Renal cortex interstitium (tissue), 11 donors: ENCODE measurements at regions not wholly inside any gene's neighbourhood (a gene's known extent, or its start where the extent isn't known, plus 50 kb on each side); places are given as distances from the start of the nearest gene placed in this dataset.
"Not testable (repeated sequence)": the region's sequence is repeated elsewhere in the genome, so short reads cannot be mapped to it uniquely, and the experiment has no call there.

Experiments used
- DNase-seq, 11 donors: peaks; one replicate each; pipeline ENCODE4 v3.0.0-alpha.2; 2013; ENCODE audit warnings: low read depth in 9 of 11, low spot score in 4 of 11; ENCODE audit errors: extremely low read depth in 1 of 11

DNA sequence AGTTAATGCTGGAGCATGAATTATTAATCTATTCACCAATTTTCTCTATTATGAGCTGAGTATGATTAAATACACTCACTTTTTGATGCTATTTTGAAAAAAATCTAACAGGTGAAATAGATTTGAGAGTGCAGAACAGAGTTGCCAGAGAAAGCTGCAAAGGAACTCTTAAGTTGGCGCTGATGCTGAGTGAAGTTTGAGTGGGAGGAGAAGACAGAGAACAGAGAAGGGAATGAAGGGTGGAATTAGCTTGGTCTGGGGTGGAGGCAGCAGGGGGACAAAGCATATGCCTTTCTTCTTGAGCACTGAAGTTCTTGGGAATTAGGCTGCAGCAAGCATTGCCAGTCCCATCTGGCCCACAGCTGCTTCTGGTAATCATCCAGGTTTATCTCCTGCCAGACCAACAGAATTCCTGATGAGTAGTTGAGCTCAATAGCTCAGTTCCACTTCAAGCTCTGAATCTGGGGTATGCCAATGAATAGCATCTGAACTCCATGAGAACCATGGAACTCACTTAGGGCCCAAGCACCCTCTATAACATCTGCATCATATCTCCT lies 290.1 kb downstream of the HINT1 start:
- no peak for DNase-seq

DNA sequence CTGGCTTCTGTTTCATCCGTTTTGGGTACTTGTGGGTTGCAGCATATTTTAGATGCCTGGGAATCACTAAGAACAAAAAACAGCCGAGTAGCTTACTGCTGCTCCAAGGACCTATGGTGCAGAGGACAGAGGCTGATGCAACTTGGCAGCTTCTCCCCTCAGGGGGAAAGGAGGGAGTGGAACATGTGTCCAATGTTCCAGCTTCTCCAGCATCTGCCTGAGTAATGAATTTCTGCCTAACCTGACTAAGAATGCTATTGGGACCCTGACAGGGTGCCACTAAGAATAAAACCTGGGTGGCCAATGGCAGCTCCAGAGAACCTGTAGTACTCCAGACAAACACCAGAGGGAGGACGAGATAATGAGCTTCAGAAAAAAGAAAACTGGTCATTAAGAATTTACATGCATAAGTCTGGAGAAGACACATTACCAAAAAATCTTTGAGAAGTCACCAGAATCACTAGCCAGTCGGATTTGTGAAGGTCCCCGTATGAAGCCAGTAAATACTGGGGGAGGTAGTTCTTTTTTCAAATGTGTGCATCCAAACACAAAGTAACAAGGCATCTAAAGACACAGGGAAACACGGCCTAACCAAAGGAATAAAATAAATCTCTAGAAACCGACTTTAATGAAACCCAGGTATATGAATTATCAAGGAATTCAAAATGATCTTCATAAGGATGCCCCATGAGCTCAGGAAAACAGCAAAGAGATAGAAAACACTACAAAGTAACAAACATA lies 293.5 kb downstream of the HINT1 start:
- no peak for DNase-seq

DNA sequence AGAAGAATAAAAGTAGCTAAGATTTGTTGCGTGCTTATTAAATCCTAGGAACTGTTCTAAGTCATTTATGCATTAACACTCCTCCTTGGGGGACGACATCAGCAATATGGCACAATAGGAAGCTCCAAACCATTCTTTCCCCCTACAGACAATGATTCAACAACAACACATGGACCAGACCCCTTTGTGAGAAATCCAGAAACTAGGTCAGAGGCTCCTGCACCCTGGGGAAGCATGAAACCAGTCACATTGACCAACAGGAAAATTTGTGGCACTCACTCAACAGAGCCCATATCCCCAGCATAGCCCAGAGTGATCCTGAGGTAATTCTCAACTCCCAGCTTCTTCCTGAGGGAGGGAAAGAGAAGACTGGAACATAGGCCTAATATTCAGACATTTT lies 294.4 kb downstream of the HINT1 start:
- DNase-seq: no peak

DNA sequence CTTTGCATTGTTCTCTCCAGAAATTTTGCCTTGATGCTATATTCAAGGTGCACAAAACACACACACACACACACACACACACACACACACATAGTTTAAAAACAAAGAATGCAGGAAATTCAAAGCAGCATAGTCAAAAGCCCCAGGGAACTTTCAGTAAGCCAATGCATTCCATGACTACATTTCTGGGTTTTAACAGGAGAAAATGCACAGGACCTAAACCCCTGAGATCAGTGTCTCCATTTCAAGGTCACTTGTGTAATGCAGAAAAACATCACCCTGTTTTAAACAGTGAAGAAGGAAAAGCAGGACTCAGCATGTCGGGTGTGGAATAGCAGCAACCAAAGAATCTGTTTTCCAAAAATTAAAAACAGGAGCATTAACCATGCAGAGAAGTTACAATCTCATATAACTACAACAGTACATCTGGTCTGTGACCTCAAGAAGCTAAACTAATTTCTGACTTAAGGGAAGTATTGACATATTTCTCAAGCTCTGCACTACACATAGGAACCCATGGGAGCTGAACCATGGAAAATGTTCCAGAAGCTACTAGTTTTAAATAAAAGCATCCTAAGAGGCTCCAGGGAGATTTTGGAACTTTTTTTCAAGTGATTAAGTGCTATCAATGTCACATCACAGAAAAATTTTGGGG lies 296.7 kb downstream of the HINT1 start:
- DNase-seq: peak in 1 of 11 donors; percentile 9

DNA sequence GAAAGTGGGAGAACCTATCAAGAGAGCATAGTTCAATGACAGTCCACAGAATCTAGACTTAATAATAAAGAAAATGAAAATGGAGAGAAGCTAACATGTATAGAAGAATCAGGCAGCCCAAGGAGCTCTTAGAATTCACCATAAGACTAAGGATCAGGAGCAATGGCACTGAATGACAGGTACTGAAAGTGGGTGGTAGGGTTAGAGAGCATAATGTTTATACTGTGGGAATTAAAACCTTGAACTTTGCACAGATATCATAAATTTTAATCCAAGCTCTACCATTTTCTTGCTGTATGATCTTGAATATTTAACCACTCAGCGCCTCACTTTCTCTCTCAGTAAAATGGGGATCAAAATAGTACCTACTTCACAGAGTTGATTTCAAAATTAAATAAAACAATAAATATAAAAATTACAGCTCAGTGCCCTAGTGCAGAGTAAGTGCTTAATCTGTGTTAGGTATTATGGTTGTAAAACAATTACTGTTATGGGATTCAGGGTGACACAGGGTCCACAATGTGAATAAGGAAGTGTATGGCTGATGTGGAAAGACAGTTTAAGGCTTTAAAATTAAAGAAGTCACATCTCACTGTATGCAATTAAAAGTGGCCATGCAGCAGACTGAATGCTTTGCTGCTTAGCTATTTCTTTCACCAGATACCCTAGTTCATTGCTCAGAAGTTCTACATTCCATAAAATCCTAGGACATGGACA lies 319.8 kb downstream of the HINT1 start:
- no peak for DNase-seq

DNA sequence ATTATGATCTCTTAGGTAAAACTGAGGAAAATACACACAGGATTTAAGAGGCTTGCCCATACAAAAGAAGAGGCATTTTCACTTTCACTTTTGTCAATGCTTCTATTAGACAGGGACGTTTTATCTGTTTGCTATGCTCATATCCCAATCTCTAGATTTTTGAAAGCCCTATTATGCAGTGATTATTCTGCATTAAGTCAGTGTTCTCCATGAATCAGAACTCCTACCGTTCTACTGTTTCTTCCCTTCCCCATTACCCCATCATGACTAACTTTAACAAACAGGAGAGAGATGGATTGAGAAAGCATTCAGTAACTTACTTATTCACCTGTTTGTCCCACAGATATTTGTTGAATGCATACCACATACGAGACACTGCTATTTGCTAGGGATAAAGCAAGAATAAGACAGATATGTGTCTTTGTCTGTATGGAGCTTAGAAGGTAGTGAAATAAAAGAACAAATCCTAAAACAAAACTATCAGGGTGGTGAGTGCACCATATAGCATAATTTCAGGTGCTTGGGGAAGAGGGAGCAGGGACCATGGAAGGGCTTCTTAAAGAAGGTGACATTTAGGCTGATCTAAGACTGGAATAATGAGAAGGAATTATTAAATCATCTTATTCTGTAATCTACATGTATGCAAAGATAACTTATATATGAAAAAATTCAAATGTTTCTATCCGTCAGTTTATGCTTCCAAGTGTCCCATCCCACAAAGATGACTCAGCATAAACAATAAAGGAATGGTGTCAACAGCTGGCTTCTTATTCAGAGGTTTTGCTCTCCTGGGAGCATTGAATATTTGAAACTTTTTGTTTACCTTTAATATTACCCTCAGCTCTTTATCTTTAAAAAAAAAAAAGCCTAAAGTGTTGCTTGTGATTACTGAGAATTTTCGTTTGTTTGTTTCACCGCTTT lies 328.1 kb downstream of the HINT1 start:
- DNase-seq: no peak

DNA sequence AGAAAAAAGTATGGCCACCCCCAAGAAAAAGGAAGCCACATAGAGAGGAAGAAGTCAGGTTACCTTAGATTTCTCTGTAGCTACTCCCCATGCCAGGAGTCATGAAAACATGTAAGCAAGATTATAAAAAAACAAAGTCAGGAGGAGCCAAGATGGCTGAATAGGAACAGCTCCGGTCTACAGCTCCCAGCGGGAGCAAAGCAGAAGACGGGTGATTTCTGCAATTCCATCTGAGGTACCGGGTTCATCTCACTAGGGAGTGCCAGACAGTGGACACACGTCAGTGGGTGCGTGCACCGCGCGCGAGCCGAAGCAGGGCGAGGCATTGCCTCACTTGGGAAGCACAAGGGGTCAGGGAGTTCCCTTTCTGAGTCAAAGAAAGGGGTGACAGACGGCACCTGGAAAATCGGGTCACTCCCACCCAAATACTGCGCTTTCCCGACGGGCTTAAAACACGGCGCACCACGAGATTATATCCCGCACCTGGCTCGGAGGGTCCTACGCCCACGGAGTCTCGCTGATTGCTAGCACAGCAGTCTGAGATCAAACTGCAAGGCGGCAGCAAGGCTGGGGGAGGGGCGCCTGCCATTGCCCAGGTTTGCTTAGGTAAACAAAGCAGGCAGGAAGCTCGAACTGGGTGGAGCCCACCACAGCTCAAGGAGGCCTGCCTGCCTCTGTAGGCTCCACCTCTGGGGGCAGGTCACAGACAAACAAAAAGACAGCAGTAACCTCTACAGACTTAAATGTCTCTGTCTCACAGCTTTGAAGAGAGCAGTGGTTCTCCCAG lies 347.3 kb downstream of the HINT1 start:
- not testable (repeated sequence) for DNase-seq

DNA sequence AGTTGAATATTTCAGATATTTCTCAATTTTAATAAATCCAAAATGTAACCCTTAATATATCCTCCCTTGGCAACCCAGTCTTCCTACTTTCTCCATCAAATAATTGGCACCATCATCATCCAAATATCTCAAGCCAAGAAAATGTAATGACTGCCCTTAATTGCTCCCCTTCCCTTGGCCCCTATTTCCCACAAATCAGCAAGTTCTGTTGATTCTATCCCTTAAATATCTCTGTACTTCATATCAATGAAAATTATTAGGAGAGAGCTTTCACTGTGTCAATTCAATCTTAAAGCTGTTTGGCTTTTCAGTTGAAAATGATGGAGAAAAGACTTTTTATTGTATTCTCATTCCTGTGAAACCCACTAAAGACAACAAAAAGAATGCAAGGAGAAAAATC lies 349.8 kb downstream of the HINT1 start:
- no peak for DNase-seq

DNA sequence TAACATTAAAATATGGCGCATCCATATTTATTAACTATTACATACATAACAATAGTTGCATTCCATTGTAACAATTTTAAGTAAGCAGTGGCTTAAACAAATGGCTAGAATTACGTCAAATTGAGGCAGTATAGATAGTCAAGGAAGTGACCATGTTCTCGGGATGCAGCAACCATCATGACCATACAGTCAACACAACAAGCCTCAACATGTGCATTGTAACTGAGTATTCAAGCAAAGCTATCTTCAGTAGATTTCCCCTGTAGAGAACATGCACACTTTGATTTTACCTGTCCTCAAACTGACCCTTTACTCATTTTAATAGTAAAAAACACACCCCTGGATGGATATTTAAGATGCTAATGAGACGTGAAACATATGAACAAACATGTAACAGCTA lies 356.4 kb downstream of the HINT1 start:
- DNase-seq: no peak

DNA sequence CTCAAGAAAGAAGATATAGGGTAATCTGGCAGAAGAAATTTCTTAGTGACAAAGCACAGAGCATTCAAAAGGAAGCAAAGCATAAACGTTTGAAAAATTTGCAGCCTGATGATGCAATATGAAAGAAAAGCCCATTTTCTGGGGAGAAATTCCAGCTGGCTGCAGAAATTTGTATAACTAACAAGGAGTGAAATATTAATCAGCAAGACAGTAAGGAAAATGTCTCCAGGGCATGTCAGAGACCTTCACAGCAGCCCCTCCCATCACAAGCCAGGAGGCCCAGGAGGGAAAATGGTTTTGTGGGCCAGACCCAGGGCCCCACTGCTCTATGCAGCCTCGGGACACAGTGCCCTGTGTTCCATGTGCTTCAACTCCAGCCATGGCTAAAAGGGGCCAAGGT lies 359.4 kb downstream of the HINT1 start:
- no peak for DNase-seq

DNA sequence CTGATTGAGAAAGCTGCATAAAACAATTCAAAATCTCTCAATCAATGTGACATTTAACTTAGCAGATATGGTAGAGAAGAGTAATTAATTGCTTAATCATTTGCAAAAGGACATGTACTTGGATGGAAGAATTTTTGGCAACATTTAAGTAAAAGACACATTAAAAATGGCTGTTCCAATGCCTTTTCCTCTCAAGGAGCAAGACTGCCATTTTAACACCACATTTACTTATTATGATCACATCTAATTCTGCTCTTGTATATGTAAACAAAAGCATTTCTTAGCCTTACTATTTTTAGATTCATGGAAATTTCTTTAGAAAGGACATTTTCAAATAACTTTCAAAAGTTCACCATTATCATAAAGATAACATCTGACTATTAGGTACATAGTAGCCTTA lies 360.0 kb downstream of the HINT1 start:
- DNase-seq: no peak

DNA sequence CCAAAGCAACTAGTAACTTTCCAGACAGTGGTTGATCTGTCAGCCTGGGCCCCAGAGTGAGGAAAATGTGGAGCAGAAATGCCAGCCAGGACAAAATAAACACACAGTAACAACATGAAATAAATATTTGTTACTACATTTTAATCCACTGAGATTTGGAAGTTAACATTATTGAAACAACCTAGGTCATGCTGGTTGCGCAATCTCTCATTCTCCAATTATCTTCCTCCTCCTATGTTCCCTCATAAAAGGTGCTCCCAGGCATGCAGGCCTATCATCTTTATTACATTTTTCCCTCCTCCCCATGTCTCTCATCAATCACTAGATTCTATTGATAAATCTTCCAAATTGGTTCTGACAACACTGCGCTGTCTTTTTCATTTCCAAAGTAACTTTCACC lies 363.1 kb downstream of the HINT1 start:
- DNase-seq: no peak

DNA sequence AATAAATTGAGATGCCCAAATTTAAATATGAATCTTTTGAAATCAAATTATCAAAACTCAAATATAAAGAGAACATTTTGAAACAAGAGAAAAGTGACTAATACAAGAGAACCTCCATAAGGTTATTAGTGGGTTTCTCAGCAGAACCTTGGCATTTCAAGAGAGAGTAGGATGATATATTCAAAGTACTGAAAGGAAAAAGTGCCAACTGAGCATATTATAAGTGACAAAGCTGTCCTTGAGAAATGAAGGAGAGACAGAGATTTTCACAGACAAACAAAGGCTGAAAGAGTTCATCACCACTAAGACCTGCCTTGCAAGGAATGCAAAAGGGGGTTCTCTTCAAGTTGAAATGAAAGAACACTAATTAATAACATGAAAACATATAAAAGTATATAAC lies 366.0 kb downstream of the HINT1 start:
- DNase-seq: no peak

DNA sequence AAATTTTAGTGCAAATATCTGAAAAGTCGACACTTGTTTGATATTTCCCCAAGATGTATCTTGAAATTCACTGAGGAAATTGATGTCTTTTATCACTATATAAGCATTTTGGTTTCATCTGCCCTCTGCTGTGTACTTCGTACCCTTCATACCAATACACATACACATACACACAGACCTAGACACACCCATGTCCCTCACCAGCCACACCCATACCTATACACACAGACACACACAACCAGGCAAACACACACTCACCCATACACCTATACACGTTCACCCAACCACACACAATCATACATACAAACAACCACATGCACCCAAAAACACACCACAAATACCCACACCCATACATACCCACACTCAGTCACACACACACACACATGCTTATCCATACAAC lies 367.8 kb downstream of the HINT1 start:
- no peak for DNase-seq

DNA sequence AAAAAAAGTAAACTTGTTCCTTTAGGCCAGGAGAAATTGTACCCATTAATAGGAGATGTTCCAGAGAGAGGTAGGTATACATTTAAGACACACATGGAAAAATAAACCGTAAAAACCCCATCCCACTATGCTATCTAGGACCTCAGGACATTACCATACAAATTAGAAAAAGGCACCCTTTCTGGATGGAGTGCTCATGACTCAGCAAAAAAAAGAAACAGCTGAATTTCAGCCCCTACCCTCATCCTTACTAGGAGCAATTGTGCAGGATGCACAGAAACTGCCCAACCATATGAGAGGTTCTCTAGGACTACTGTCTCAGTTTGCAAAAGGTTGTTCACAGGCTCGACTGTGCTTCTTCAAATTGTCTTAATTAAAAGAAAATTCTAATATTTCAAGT lies 368.2 kb downstream of the HINT1 start:
- DNase-seq: no peak

DNA sequence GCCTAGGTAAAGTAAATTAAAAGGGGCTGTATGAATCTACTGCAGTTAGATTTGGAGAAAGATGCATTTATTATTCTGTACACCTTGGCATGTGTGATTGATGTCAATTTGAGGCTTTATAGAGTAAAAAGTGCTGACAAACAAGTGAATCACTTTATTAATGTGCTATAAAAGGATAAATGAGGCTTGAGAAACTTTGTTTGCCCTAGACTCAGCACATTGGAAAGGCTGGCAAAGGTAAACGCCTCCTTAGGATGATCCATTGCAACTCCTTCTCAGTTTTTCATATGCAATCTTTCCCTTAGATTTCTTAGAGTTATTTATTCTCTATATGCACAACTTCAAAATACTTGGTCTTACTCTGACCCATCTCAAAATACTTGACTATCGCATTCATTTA lies 369.0 kb downstream of the HINT1 start:
- no peak for DNase-seq

DNA sequence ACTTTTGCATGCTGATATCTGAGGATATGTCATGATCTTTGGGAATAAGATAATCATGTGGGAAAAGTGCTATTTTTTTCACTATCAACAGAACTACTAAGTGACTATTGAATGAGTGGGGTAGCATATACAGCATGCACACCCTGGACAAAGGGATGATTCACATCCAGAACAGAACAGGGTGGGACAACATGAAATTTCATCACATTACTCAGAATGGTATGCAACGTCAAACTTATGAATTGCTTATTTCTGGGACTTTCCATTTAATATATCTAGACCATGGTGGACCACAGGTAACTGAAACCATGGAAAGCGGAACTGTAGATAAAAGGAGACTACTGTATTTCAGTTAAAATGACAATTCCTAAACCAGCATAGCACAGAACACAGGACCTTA lies 370.0 kb downstream of the HINT1 start:
- DNase-seq: no peak

DNA sequence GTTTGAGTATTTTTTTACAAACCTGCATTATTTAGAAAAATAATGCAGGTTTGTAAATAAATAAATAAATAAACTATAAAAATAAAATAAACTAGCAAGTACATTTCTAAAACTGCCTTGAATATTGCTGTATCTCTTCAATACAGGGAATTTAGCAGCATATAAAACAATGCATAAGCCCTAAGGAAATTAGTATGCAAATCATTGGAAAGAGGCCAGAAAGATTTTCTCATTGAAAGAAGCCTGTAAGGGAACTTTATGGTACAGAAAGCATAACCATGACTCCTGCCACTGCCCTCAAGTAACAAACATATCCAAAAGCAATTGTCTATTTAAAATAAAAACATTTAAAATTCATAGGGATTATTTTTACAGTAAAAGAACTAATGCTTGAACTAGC lies 387.3 kb downstream of the HINT1 start:
- no peak for DNase-seq
